GM21390 (cell line): ENCODE measurements at regions not wholly inside any gene's neighbourhood (a gene's known extent, or its start where the extent isn't known, plus 50 kb on each side); places are given as distances from the start of the nearest gene placed in this dataset.

Source experiments
- ATAC-seq: cut with Tn5 transposase; IDR thresholded peaks from one replicate; pipeline ENCODE4 v1.9.1; 2021; ENCODE audit not compliant: unreplicated experiment

DNA sequence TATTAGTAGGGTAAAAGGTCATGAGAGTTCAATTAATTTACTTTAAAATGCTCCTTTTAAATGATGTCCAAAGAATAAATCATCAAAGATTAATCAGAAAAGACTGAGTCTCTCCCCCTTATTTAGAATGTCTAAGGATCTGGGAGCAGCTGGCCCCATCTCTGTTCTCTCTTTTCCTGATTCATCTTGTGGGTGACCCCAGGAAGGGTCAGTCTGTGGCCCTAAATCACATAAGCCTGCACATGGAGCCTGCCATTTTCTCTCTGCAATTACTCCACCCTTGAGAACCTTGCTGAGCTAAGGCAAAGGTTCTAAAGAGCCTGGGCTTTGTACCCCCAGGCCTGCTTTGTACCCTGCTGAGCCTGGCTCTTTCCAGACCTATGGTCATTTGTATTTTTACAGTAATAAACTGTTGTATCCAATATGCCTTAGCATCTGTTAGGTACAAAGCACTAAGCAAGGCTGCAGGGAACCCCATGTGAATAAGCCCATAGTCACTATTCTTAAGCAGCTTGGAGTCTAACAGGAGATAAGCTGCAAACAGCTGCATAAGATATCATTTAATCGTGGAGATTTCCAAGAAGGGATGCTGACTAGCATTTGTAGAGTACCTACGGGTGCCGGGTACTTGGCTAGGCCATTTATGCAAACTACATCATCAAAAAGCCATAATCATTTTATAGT, 431.0 kb upstream of the MARCKS start:
- ATAC-seq = no peak

- ATAC-seq = no peak
Measured at GRCh38 chr6:113427617-113428016, 429.5 kb upstream of the MARCKS start.

DNA sequence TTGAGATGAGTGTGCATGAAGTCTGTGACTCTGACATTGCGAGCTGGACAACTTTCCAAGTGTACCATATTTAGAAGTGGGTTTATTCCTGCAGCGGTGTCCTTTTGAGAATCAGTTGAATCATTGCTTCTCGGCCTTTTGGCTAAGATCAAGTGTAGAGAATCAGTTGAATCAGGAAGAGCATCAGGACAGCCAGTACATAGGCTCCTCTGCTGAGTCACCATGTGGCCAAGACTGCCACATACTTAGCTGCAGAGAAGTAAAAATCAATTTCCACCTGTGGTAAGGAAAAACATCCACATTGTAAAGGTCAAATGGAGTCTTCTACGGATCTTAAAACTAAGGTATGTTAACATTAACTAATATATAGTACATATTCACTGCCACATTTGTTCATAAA, 428.4 kb upstream of the MARCKS start:
- ATAC-seq = no peak

DNA sequence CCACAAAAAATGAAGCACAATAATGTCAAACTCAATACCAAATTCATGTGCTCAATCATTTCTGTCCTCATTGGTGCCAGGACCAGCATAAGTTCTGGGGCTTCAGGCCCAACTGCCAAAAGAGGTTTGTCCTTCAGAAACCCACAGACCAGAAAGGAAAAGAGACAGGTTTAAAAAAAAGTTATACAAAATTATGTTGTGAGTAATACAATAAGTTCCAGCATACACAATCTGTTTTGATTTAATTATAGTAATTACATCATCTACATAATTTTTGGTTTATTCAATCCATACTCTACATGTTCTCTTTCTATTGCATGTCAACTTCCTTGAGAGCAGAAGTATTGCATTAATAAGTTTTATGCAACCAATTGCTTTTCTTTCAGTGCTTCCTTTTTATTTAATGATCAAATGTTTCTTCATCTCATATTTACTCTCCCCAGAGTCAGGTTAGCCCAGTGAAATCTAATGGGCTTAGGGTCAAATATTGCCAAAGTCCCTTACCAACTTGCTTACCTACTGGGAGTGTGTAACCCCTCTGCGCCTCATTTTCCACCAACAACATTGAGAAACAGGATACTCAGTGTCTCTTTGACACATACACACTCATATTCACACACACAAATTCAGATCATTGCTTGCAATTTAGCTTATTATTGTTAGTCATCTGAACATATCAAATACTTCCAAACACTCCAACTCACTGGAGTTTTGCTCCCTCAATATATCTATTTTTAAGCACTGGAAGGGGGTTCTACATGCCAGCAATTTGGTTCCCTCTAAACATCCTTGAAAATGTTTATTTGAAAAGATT, 424.4 kb upstream of the MARCKS start:
- ATAC-seq = no peak

GRCh38 chr6:113433335-113433991, 423.7 kb upstream of the MARCKS start:
- no peak for ATAC-seq

GRCh38 chr6:113434641-113435040, 422.5 kb upstream of the MARCKS start:
- ATAC-seq = no peak

DNA sequence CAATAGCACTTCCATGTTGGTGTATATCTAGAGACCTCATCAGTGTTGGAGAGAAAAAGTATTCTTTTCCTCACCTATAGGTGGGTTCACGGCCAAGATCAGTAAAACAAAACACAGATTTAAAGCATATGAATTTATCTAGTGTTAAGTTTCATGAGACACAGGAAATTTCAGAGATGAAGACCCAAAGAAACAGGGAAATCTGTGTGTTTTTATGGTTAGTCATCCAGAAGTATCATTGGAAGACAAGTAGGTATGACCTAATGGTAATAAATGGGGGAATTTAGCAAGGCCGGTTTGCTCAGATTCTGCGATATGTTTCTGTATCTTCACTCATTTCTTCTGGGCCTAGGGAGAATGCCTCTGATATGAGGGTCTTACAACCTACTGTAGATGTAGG, 419.6 kb upstream of the MARCKS start:
- ATAC-seq = no peak

GRCh38 chr6:113439866-113440265, 417.3 kb upstream of the MARCKS start:
- no peak for ATAC-seq

DNA sequence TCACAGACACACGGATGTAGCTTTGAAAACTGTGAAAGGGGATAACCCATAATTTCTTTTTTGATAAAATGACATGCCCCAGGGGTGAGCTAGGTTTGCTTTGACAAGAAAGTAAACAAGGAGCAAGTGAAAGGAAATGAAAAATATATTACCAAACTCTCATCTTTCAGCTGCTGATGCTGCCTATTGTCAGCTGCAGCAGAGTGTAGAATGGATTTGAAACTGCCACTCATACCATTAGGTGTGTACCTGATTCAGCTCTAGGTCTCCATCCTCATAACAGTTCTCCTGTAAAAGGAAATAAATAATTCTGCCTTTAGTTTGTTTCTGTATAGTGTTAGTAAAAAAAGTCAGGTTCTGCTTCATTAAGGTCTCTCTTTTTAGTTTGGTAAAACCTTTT, 415.1 kb upstream of the MARCKS start:
- ATAC-seq = no peak

- no peak for ATAC-seq
Measured at GRCh38 chr6:113445201-113445600, 411.9 kb upstream of the MARCKS start.

DNA sequence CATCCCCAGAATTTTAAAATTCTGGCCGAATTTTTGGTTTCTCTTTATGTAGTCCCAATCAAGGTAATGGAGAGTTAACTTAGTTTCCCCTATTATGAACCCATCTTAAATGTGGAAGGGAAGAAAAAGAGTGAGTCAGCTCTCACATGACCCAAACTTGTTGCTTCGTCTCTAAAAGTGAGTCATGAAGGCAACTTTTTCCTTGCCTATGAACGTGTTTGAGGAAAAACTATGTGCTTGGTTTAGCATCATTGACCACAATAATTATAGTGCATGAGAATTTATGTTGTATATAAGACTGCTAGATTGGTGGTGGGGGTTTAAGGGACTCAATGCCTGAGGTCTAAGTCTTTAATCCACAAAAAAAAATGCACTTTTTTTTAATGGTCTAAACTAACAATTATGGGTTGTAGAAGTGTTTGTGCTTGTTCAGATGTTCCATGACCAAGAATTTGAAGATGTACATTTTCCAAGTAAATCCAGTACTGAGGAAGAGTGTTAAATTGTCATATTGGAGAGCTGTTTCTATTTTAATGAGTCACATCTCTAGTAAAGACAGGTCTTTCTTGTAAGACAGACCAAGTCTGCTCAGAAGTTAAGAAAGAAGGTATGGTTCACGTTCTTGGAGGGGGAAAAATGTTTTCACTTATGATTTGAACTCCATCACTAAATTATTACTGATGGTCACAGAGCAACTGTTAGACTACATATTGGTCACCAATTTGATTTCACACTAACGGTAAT, 409.9 kb upstream of the MARCKS start:
- no peak for ATAC-seq

DNA sequence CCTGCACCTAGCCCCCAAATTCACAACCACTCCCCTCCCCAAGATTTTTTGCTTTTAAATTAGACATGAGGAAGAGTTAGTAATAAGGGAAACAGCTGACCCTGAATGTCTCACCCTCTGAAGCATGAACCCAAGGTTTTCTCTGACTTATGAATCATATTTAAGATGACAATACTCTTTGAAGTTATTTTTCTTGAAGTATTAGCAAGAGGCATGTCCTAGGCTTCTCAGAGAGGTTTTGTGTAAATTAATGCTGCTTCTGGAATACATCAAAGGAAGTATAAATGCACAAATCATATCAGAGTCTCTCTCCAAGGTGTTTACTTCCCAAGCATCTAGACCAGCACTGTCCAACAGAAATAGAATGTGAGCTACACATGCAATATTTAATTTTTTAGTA, 408.1 kb upstream of the MARCKS start:
- no peak for ATAC-seq

DNA sequence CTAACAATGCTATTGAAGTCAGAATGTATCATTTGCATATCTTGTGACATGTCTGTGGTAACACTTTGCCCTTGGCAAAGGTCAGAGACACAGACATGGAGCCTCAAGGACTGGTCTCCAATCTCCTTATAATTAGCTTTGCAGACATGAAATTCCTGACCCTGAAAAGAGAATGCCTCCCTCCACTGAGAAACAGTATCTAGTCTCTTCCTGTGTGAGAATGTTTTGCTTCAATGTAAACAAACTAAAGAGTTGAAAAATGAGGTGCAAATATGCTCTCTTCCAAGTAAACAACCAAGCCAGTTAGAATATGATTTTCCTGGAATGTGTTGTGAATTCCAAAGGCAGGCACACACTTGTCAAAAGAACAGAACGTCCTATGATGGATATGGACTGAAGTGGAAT, 407.1 kb upstream of the MARCKS start:
- ATAC-seq = no peak

- ATAC-seq = no peak
Measured at GRCh38 chr6:113451049-113451448, 406.1 kb upstream of the MARCKS start.

- ATAC-seq = no peak
Measured at GRCh38 chr6:113457198-113457597, 399.9 kb upstream of the MARCKS start.

GRCh38 chr6:113457751-113458150, 399.4 kb upstream of the MARCKS start:
- no peak for ATAC-seq

DNA sequence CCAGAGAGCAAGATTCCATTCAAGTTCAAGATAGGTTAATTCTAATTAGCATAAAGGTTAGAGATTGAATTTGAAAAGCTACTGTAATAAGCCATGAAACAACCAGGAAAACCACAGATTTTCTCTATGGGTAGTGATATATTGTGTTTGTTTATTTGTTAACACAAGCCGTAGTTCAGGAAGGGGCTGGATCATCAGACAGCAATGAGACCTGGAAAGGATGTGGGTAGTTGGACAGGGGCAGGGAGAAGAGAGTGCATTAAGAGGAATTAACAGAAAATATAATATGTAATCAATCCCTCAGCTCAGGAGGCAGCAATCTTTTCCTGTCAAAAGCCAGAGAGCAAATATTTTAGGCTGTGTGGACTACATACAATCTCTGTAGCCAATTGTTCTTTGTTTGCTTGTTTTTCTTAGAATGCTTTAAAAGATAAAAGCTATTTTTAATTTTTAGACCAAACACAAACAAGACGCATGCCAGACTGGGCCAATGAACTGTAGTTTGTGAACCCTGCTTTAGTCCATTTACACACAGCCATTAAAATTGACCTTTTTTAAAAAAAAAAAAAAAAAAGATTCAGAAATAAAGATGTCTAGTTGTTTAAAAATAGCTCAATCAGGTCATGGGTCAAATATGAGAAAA, 398.7 kb upstream of the MARCKS start:
- no peak for ATAC-seq

GRCh38 chr6:113461153-113461932, 395.8 kb upstream of the MARCKS start:
- no peak for ATAC-seq

GRCh38 chr6:113464536-113464935, 392.6 kb upstream of the MARCKS start:
- ATAC-seq = no peak

- no peak for ATAC-seq
Measured at GRCh38 chr6:113464960-113465359, 392.2 kb upstream of the MARCKS start.
